ENCODE measurements at regions not wholly inside any gene's neighbourhood (a gene's known extent, or its start where the extent isn't known, plus 50 kb on each side); places are given as distances from the start of the nearest gene placed in this dataset.

GRCh38 chr21:15439726-15440125, 290.1 kb upstream of the USP25 start:
- TF ChIP-seq POLR2AphosphoS5 (IDR thresholded peaks at IDR 0.05; ENCODE audit: low read depth) (no peak), CTCF (IDR thresholded peaks at IDR 0.05; ENCODE audit: insufficient read depth, low read length) (no peak), GABPA (IDR thresholded peaks at IDR 0.05; ENCODE audit: low read depth) (no peak)
- TF ChIP-seq, protein P1, sequence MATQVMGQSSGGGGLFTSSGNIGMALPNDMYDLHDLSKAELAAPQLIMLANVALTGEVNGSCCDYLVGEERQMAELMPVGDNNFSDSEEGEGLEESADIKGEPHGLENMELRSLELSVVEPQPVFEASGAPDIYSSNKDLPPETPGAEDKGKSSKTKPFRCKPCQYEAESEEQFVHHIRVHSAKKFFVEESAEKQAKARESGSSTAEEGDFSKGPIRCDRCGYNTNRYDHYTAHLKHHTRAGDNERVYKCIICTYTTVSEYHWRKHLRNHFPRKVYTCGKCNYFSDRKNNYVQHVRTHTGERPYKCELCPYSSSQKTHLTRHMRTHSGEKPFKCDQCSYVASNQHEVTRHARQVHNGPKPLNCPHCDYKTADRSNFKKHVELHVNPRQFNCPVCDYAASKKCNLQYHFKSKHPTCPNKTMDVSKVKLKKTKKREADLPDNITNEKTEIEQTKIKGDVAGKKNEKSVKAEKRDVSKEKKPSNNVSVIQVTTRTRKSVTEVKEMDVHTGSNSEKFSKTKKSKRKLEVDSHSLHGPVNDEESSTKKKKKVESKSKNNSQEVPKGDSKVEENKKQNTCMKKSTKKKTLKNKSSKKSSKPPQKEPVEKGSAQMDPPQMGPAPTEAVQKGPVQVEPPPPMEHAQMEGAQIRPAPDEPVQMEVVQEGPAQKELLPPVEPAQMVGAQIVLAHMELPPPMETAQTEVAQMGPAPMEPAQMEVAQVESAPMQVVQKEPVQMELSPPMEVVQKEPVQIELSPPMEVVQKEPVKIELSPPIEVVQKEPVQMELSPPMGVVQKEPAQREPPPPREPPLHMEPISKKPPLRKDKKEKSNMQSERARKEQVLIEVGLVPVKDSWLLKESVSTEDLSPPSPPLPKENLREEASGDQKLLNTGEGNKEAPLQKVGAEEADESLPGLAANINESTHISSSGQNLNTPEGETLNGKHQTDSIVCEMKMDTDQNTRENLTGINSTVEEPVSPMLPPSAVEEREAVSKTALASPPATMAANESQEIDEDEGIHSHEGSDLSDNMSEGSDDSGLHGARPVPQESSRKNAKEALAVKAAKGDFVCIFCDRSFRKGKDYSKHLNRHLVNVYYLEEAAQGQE (IDR thresholded peaks at IDR 0.05; ENCODE audit: insufficient replicate concordance, low read depth): no peak
